NCI-H526 treated with DMSO at 0.1 percent for 48 hours (cell line): ENCODE measurements at regions not wholly inside any gene's neighbourhood (a gene's known extent, or its start where the extent isn't known, plus 50 kb on each side); places are given as distances from the start of the nearest gene placed in this dataset.

ENCODE experiments used
- DNase-seq: peaks from one replicate; lab custom pipeline; 2025; lab: John Stamatoyannopoulos, UW

DNA sequence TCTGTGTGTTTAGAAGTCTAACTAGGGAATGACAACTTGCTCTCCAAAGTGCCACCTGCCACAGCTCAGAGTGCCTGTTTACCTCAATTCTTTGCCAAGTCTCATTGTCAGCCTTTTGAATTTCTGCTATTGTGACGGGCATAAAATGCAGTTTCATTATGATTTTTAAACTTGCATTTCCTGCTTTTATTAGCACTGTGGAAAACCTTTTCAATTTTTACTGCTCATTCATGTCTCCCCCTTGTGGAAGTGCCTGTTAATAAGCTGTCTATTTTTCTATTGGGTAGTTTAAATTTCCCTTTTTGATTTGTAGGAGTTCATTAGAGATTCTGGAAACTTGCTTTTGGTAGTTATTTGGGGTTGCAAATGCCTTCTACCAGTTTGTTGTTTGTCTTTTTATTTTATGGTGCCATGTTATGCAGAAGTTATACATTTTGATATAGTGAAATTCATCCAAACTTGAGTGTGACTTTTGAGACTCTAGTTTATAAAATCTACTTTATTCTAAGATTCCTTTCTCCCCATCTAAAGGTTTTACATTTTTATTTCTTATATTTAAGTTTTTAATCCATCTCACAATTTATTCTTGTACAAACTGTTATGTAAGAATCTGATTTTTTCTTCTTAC, 53.9 kb upstream of the FRMD4B start:
- DNase-seq = no peak

DNA sequence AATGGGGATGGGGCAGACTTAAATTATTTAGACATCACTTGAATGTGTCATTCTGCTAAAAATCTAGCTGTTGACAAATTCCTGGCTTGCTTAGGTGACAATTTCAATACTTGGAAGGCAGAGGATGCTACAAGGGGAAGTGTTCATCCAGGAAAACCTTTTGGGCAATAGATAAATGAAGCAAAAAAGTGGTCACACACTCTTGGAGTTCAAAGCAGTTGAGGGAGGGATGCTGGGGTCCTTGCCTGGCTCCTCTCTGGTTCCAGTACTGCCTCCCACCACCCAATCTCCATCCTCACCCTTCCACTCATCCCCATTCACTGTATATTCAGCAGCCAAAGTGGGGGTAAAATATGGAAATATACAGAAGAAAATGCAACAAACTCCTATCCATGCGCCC, 52.6 kb upstream of the FRMD4B start:
- DNase-seq = no peak

DNA sequence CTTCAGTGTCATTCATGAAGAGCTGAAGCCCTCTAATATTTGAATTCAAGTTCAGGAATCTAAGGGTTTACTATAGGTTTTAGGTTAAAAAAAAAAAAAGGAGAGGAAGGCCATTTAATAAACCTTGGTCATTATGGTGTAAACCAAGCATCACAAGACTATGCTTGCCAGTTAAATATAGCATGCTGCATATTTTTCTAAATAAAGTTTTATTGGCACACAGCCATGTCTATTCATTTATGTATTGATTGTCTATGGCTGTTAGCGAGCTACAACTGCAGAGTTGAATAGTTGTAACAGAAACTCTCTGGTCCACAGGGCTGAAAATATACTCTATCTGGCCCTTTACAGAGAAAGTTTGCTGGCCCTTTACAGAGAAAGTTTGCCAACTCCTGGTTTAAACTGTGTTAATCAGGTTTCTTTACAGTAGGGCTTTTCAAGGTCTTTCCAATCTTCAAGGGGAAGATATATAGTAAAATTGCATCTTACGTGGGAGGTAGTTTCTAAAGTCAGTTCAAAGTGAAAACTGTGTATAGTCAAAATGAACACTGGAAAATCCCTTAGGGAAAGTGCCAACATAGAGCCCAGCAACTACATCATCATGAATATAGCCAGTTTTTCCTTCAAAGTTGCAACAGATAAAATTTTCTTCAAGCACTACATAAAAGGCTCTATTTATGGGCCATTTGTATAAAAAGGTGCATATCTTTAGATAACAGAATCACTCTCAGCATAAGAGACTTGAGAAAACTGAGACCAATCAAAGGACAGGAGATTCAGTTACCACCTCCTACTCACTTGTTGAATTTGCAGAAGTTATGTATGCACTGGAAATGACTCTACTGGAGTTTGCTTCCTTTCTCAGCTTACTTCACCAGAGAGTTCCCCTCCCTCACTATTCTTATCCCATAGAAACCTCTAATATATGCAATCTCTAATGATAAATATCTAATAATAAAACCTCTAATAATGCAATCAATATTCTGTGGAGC, 49.7 kb upstream of the FRMD4B start:
- DNase-seq = no peak
